A549 (cell line): ENCODE measurements at regions not wholly inside any gene's neighbourhood (a gene's known extent, or its start where the extent isn't known, plus 50 kb on each side); places are given as distances from the start of the nearest gene placed in this dataset.

Experiments used
- CTCF ChIP-seq: fragments of >200 bp; sonication (Bioruptor Twin); formaldehyde crosslinking; IDR thresholded peaks from 3 replicates; pipeline ENCODE4 v1.5.1; 2016
- EP300 ChIP-seq, 2 experiments: fragments of >200 bp; sonication (Bioruptor Twin); formaldehyde crosslinking; IDR thresholded peaks; 2 replicates in 1 of 2; 3 replicates in 1 of 2; pipeline ENCODE4 v1.6.1; 2016 to 2017
- MAZ ChIP-seq: fragments of 150-350 bp; IDR thresholded peaks from 2 replicates; pipeline ENCODE4 v1.6.1; 2014; ENCODE audit warnings: antibody characterized with exemption, low read depth, low read length, borderline replicate concordance
- PBX3 ChIP-seq: IDR thresholded peaks from 2 replicates; pipeline ENCODE4 v1.6.1; 2012
- PHF8 ChIP-seq: fragments of 200-600 bp; sonication (generic); IDR thresholded peaks from 2 replicates; pipeline ENCODE4 v1.6.1; 2016; ENCODE audit warnings: low read depth, mild to moderate bottlenecking, antibody characterized with exemption, moderate library complexity, borderline replicate concordance
- POLR2A ChIP-seq: IDR thresholded peaks from 2 replicates; pipeline ENCODE4 v1.6.1; 2012; ENCODE audit warnings: mild to moderate bottlenecking, low read length
- SREBF2 ChIP-seq: fragments of 450-650 bp; IDR thresholded peaks from 2 replicates; pipeline ENCODE4 v1.6.1; 2014; ENCODE audit warnings: mild to moderate bottlenecking, moderate library complexity
- ZNF302 ChIP-seq: fragments of 250-450 bp; sonication (Bioruptor Pico); IDR thresholded peaks from 2 replicates; pipeline ENCODE4 v1.9.0; 2021; ENCODE audit warnings: inconsistent platforms, mild to moderate bottlenecking, moderate library complexity
- TF ChIP-seq, protein P1 (sequence below): fragments of 450-650 bp; IDR thresholded peaks from 2 replicates; pipeline ENCODE4 v1.6.1; 2014; ENCODE audit warnings: antibody characterized with exemption

DNA sequence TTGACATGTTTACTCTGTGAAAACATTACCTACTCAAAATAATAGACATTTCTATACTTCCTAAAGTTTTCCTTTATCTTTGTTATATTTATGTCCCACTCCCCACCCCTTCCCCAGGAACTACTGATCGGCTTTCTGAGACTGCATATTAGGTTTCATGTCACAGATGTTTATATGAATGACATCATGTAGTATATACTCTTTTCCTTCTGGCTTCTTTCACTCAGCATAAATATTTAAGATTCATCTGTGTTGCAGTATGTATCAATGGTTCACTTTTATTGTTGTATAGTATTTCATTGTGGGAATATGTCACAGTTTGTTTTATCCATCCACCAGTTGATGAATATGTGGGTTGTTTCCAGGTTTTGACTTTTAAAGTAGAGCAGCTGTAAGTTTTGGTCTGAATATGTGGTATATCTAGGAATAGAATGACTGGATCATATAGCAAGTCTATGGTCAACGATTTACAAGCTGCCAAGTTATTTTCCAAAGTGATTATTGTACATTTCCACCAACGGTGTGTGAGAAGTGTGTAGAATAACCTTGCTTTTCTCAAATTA, 73.8 kb upstream of the CAV2 start:
- TF ChIP-seq, protein P1, sequence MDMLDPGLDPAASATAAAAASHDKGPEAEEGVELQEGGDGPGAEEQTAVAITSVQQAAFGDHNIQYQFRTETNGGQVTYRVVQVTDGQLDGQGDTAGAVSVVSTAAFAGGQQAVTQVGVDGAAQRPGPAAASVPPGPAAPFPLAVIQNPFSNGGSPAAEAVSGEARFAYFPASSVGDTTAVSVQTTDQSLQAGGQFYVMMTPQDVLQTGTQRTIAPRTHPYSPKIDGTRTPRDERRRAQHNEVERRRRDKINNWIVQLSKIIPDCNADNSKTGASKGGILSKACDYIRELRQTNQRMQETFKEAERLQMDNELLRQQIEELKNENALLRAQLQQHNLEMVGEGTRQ = no peak
- TF ChIP-seq CTCF = no peak
- no peak for TF ChIP-seq POLR2A
- no peak for TF ChIP-seq ZNF302 (CRISPR knock-in tag)
- no peak for TF ChIP-seq PBX3
- no peak for TF ChIP-seq EP300 (IDR thresholded peaks at IDR 0.05)
- TF ChIP-seq PHF8 = no peak
- no peak for TF ChIP-seq SREBF2
- no peak for TF ChIP-seq MAZ
